ENCODE measurements at regions not wholly inside any gene's neighbourhood (a gene's known extent, or its start where the extent isn't known, plus 50 kb on each side); places are given as distances from the start of the nearest gene placed in this dataset.

- DNase-seq: peak; percentile 91
These were observed 1026.0 kb downstream of the TUSC7 start for GRCh38 chr3:117735481-117736101.

- DNase-seq: no peak
These were observed 1027.3 kb downstream of the TUSC7 start for GRCh38 chr3:117736846-117737245.

GRCh38 chr3:117743993-117744392 lies 1034.4 kb downstream of the TUSC7 start:
- no peak for DNase-seq

DNA sequence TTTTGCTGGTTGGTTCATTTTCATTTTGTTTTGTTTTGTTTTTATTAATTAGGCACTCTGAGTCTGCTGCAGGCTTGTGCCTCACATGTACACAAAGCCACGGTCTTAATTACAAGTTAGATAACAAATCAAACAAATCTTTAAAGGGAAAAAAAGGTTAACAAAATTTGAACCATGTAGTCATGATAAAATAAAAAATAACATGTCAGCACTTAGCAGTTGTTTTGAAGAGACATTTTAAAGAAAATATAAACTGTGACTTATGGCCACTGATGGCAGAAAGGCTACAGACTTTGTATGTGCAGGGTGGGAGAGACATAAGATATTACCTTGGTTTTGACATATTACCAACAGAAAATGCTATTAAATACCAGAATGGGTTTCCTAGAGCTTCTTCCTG lies 1035.4 kb downstream of the TUSC7 start:
- DNase-seq: no peak

- DNase-seq: no peak
These were observed 1035.9 kb downstream of the TUSC7 start for GRCh38 chr3:117745516-117745915.

DNA sequence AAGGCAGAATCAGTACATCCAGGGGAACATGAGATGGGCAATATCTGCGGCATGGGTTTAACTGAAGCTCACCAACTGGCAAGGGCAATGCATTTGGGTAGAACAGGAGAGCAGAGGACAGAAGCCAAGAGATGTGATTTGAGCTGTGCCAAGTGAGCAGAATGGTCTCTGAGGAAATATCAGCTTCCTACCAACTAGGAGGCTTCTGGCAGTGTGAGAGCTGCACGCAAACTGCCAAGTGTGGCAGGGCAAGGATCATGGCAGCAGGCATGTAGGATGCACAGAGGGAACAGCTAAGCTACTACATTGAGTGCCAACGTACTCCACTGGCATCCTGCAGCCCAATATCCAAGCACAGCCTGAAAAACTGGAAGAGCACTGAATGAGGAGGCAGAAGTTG lies 1036.5 kb downstream of the TUSC7 start:
- DNase-seq: no peak

DNA sequence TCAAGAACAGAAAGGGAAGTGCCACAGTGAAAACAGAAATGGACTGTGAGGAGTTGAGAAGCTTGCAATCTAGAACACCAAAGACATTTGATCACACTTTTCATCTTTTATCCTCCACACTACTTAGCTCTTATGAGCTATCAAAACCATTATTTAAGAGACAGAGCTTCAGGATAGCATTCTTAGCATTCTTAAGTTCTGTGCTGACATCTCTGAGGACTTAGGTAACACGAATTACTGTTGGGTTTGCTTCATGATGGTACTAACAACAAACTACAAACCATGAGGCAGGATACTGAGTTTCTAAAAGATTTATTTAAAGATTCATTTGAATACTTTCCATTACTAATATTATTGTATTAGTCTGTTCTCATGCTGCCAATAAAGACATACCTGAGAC lies 1038.6 kb downstream of the TUSC7 start:
- peak; percentile 22 for DNase-seq

GRCh38 chr3:117750674-117751269 lies 1041.2 kb downstream of the TUSC7 start:
- DNase-seq: no peak

- no peak for DNase-seq
These were observed 1042.1 kb downstream of the TUSC7 start for GRCh38 chr3:117751651-117752050.

DNA sequence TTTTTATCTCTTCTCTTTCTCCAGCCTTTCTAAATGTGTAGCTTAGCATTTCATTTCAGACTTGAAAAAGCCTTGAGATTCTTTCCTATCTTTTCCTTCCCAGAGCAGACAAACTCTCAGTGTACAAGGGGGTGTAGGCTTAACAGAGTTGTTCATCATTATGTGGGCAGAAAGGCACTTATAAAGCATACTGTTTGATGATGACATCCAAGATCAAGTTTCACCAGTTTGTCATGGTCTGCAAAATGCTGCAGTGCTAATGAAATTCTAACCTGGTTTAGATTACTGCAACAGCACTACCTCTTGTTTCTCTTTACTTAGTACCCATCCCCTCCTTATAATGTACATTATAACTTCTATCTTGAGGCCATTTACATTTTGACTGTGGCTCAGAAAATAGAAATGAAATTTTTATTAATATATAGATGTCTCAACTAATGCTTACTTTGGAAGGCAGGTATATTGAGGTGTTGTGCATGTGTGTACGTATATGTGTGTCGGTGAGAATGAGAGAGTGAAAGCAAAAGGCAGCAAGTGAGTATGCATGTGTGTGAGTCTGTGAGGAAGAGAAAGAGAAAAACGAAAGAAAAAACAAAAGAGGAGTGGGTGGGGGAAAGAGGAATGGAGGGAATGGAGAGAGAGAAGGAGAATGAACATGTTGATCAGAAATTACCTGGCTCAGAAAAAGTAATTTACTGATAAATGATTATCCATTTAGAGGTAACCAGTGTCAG lies 1043.6 kb downstream of the TUSC7 start:
- peak; percentile 40 for DNase-seq

GRCh38 chr3:117754058-117754457 lies 1044.5 kb downstream of the TUSC7 start:
- DNase-seq: no peak

- DNase-seq: no peak
These were observed 1045.3 kb downstream of the TUSC7 start for GRCh38 chr3:117754841-117755240.

DNA sequence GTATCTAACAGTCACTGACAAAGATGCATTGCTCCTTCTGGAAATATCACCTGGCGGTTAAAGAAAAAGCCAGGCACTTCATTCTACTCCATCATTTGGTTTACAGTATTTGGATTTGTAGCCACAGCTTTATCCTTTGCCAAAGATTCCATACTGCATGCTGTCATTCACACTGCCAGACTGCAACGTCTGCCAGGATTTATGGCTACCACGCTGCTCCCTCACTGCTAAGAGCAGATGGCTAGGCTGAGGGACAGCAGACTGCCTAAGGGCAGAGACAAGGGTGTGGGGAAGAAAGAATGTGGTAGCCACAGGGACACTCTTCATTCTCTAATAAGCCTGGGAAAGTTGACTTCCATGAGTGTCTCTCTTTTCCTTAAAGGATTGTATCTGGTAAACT lies 1047.0 kb downstream of the TUSC7 start:
- DNase-seq: peak; percentile 17

GRCh38 chr3:117761703-117762620 lies 1052.4 kb downstream of the TUSC7 start:
- no peak for DNase-seq

GRCh38 chr3:117762621-117763037 lies 1053.0 kb downstream of the TUSC7 start:
- no peak for DNase-seq

- DNase-seq: no peak
These were observed 1054.0 kb downstream of the TUSC7 start for GRCh38 chr3:117763561-117763960.

DNA sequence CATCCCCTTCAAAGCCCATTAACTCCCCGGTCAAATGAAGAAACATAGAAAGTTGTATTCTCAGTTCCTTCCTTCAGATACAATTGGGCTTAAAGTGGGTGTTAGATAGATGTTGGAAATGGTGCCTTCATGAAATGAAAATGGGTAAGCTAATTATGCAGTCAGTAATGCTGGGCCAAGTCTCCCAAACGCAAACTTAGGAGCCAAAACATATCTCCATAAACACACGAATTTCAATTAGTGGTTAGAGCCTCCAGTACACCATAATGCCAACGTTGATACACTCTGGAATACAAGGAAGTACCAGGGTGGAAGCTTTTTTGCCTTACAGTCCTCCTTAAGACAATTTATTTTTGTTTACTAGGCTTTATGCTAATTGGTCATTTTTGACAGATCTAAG lies 1059.0 kb downstream of the TUSC7 start:
- DNase-seq: no peak

DNA sequence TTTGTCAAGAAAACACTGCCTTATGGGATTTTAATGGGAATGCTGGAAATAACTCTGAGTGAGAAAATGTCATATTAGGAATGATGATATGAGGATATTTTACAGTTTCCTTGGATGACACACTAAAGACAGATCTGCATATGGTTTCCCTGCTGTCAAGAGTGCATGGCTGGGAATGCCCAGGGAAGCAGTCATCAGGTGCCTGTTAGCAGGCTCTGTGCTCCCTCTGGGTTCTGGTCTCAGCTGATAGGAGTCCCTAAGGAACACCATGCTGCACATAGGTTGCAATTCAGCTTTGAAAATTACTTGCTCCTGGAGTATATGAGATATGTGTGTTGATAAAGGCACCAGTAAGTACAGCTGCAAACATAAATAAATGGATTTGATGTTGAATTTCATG lies 1064.6 kb downstream of the TUSC7 start:
- no peak for DNase-seq

GRCh38 chr3:117786349-117786748 lies 1076.8 kb downstream of the TUSC7 start:
- DNase-seq: peak; percentile 57

DNA sequence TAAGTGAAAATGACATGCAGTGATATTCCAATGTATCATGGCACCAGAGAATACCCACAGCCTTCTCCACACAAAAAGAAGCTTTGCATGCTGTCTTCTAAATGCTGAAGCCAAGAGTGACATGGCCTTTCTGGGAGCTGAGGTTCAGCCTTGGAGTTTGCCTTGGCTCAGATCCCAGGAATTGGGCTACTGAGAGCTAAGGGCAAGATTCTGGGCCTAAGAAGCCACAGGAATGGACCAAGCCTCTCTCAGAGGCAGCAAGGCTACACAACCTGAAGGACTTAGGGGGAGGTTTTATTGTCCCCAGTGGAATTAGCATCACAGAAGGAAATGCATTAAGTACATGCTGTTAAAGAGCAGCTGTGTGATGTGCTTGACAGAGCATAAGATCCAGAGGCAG lies 1078.5 kb downstream of the TUSC7 start:
- peak; percentile 95 for DNase-seq

DNA sequence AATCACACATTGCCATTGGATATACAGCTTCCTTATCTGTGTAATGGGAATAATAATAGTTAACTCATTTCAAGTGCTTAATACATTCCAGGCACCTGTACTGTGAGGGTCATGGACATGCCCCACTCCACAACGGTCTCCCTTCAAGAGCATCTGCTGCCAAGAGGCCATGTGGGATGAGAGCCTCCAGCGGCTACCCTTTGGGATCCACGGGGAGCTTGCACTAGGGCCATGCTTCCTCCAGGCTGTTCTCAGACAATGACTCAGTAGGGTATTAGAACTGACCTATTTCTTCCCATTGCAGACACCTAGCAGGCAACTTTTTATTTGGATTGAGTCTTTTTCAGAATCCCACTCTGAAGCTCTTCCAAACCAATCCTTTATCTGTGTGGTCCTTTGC lies 1078.9 kb downstream of the TUSC7 start:
- DNase-seq: peak; percentile 4

DNA sequence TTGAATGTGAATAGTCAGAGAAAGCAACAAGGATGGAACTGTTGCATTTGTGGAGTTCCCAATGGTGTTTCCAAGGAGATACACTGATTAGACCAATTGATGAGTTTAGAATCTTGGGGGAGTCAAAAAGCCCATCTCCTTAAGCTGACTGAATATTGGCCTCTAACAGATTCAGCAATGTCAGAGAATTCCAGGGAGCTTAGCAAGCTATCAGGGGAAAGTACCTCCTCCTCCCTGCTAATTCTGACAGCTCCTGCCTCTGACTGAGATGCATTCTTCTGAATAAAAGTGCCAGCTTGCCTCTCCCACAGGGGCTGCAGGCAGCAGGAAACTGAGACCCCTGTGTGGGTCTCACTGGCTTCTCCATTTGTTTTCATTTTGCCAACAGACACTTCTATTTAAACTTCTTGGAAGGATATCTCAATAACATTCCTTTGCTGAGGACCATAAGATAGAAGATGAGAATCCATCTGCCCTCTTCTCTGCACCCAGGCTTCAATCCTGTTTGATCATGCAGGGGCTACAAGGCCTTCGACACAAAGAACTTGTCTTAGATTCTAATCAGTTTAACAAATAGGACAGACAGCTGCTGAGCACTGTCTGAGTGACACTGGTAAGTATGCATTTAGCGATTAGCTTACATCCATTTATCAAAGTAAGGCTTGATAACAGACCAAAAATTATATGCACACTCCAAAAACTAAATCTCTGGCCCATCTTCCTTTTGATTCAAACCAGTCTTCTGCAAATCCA lies 1080.8 kb downstream of the TUSC7 start:
- DNase-seq: peak; percentile 33
